ENCODE measurements at regions not wholly inside any gene's neighbourhood (a gene's known extent, or its start where the extent isn't known, plus 50 kb on each side); places are given as distances from the start of the nearest gene placed in this dataset.

DNA sequence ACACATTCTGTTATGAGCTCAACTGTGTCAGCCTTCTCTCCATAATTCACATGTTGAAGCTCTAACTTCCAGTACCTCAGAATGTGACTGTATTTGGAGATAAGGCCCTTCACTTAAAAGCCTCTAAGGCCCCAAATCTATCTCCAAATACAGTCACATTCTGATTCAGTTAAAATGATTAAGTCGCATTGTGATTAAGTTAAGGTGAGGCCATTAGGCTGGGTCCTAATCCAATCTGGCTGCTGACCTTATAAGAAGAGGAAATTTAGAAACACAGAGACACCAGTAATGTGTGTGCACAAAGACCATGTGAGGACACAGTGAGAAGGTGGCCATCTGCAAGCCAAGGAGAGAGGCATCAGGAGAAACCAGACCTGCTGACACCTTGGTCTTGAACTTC, 141.6 kb downstream of the GXYLT1 start:
- H4K20me1 ChIP-seq (ENCODE audit: insufficient read depth) = no peaks in the 10 kb centered on the region
- no peaks in the 10 kb centered on the region for H3K79me2 ChIP-seq (replicated peaks; ENCODE audit: insufficient read depth, low read length)
- H3K4me3 ChIP-seq (ENCODE audit: low read length) = no peak overlapping the region
- H2AFZ ChIP-seq (ENCODE audit: low read depth, low read length) = no peak overlapping the region
- no peaks in the 10 kb centered on the region for H3K9me2 ChIP-seq (ENCODE audit: insufficient read depth, low read length)
- no peaks in the 10 kb centered on the region for H3F3A ChIP-seq (ENCODE audit: insufficient read depth, low read length, poor library complexity, severe bottlenecking)
- H3K4me2 ChIP-seq (ENCODE audit: low read length) = no peak overlapping the region
- H3K36me3 ChIP-seq (ENCODE audit: insufficient read depth, low read length) = no peaks in the 10 kb centered on the region
- TF ChIP-seq TAF1 (IDR thresholded peaks at IDR 0.05; ENCODE audit: low read depth) = no peak
- no peak for TF ChIP-seq MXI1 (conservative IDR thresholded peaks at IDR 0.05; ENCODE audit: poor library complexity, severe bottlenecking)
- no peak for TF ChIP-seq CTCF (IDR thresholded peaks at IDR 0.05; ENCODE audit: poor library complexity, severe bottlenecking)
- no peak for TF ChIP-seq EZH2 (IDR thresholded peaks at IDR 0.05; ENCODE audit: borderline replicate concordance, insufficient read depth, low read length, poor library complexity, severe bottlenecking)
- no peak for TF ChIP-seq SMC3 (conservative IDR thresholded peaks at IDR 0.05; ENCODE audit: poor library complexity)
- H3K27me3 ChIP-seq (ENCODE audit: insufficient read depth, low read depth, low read length) = no peaks in the 10 kb centered on the region
- H3K9ac ChIP-seq (ENCODE audit: low read length) = no peak overlapping the region
- no peaks in the 10 kb centered on the region for H3K9me3 ChIP-seq (ENCODE audit: low read length)
- H3K27ac ChIP-seq (ENCODE audit: low read length) = no peak overlapping the region

DNA sequence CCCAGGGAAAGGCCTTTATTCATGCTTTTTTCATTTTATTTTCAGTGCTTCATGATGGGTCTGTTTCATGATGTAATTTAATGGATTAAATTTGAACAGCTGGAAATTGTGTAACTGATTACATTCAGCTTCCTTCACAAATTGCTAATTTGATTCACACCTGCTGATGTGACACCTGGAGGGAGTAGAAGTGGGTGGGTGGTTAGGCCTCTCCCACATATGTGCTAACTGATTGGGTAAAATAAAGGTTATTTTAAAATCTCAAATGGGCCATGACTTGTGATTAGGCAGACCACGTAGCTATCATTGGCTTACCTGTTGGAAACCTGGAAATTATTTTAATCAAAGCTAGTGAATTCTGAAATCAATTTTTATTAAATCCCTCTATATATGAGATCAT, 142.1 kb downstream of the GXYLT1 start:
- Histone ChIP-seq H3K79me2 (replicated peaks; ENCODE audit: insufficient read depth, low read length) (no peaks in the 10 kb centered on the region), H3K4me3 (ENCODE audit: low read length) (no peak overlapping the region), H4K20me1 (ENCODE audit: insufficient read depth) (no peaks in the 10 kb centered on the region), H3K4me2 (ENCODE audit: low read length) (no peak overlapping the region), H3K36me3 (ENCODE audit: insufficient read depth, low read length) (no peaks in the 10 kb centered on the region), H3K9me3 (ENCODE audit: low read length) (no peaks in the 10 kb centered on the region), H3K9me2 (ENCODE audit: insufficient read depth, low read length) (no peaks in the 10 kb centered on the region), H3K9ac (ENCODE audit: low read length) (no peak overlapping the region), H3F3A (ENCODE audit: insufficient read depth, low read length, poor library complexity, severe bottlenecking) (no peaks in the 10 kb centered on the region), H2AFZ (ENCODE audit: low read depth, low read length) (no peak overlapping the region), H3K27me3 (ENCODE audit: insufficient read depth, low read depth, low read length) (no peaks in the 10 kb centered on the region), H3K27ac (ENCODE audit: low read length) (no peak overlapping the region)
- no peak for TF ChIP-seq CTCF (IDR thresholded peaks at IDR 0.05; ENCODE audit: poor library complexity, severe bottlenecking)
- TF ChIP-seq EZH2 (IDR thresholded peaks at IDR 0.05; ENCODE audit: borderline replicate concordance, insufficient read depth, low read length, poor library complexity, severe bottlenecking) = no peak
- TF ChIP-seq MXI1 (conservative IDR thresholded peaks at IDR 0.05; ENCODE audit: poor library complexity, severe bottlenecking) = no peak
- no peak for TF ChIP-seq EP300 (conservative IDR thresholded peaks at IDR 0.05; ENCODE audit: poor library complexity, severe bottlenecking)
- TF ChIP-seq TAF1 (IDR thresholded peaks at IDR 0.05; ENCODE audit: low read depth) = no peak
- no peak for TF ChIP-seq SMC3 (conservative IDR thresholded peaks at IDR 0.05; ENCODE audit: poor library complexity)
- no peak for TF ChIP-seq POLR2AphosphoS5 (IDR thresholded peaks at IDR 0.05)
- TF ChIP-seq RAD21 (conservative IDR thresholded peaks at IDR 0.05) = no peak
- TF ChIP-seq REST (IDR thresholded peaks at IDR 0.05; ENCODE audit: borderline replicate concordance) = no peak

Measured in neural cell (in vitro differentiated cells).